HG02571 (cell line): ENCODE measurements at regions not wholly inside any gene's neighbourhood (a gene's known extent, or its start where the extent isn't known, plus 50 kb on each side); places are given as distances from the start of the nearest gene placed in this dataset.

Experiments
- ATAC-seq: cut with Tn5 transposase; IDR thresholded peaks from one replicate; pipeline ENCODE4 v1.9.1; 2021; ENCODE audit warnings: mild to moderate bottlenecking, moderate library complexity; ENCODE audit not compliant: unreplicated experiment

- no peak for ATAC-seq
These were observed 390.0 kb downstream of the ENC1 start for GRCh38 chr5:74250304-74251102.

GRCh38 chr5:74248576-74248975 is 392.0 kb downstream of the ENC1 start:
- ATAC-seq, result no peak

GRCh38 chr5:74244406-74244805 is 396.1 kb downstream of the ENC1 start:
- ATAC-seq, result no peak

- no peak for ATAC-seq
These were observed 396.9 kb downstream of the ENC1 start for GRCh38 chr5:74243634-74244033.

- no peak for ATAC-seq
These were observed 398.0 kb downstream of the ENC1 start for GRCh38 chr5:74242516-74242915.

- no peak for ATAC-seq
These were observed 398.8 kb downstream of the ENC1 start for GRCh38 chr5:74241751-74242140.

- no peak for ATAC-seq
These were observed 399.5 kb downstream of the ENC1 start for GRCh38 chr5:74240783-74241750.

- no peak for ATAC-seq
These were observed 401.3 kb downstream of the ENC1 start for GRCh38 chr5:74239261-74239660.

- ATAC-seq, result no peak
These were observed 402.9 kb downstream of the ENC1 start for GRCh38 chr5:74237571-74238145.

- no peak for ATAC-seq
These were observed 405.0 kb downstream of the ENC1 start for GRCh38 chr5:74235552-74235951.

GRCh38 chr5:74233571-74233970 is 407.0 kb downstream of the ENC1 start:
- ATAC-seq, result no peak

- no peak for ATAC-seq
These were observed 407.4 kb downstream of the ENC1 start for GRCh38 chr5:74233091-74233490.

- ATAC-seq, result no peak
These were observed 408.3 kb downstream of the ENC1 start for GRCh38 chr5:74232276-74232675.

- no peak for ATAC-seq
These were observed 408.8 kb downstream of the ENC1 start for GRCh38 chr5:74231697-74232096.

GRCh38 chr5:74226716-74227485 is 413.6 kb downstream of the ENC1 start:
- no peak for ATAC-seq

- ATAC-seq, result no peak
These were observed 414.9 kb downstream of the ENC1 start for GRCh38 chr5:74225587-74225986.

GRCh38 chr5:74224331-74224730 is 416.2 kb downstream of the ENC1 start:
- ATAC-seq, result no peak

- no peak for ATAC-seq
These were observed 417.7 kb downstream of the ENC1 start for GRCh38 chr5:74222806-74223205.

- no peak for ATAC-seq
These were observed 419.1 kb downstream of the ENC1 start for GRCh38 chr5:74221413-74221812.

GRCh38 chr5:74216012-74216411 is 424.5 kb downstream of the ENC1 start:
- ATAC-seq, result no peak

GRCh38 chr5:74212336-74212735 is 428.2 kb downstream of the ENC1 start:
- no peak for ATAC-seq
